Peyer's patch (tissue), 4 donors: ENCODE measurements at regions not wholly inside any gene's neighbourhood (a gene's known extent, or its start where the extent isn't known, plus 50 kb on each side); places are given as distances from the start of the nearest gene placed in this dataset.

Source experiments
- CTCF ChIP-seq, 6 experiments: fragments of 450-650 bp in 4 of 6; fragments of 200-600 bp in 2 of 6; sonication (generic) in 1 of 6; IDR thresholded peaks; one replicate each; pipeline ENCODE4 v1.5.1; 2017 to 2019; ENCODE audit warnings: antibody characterized with exemption in 6 of 6, mild to moderate bottlenecking in 3 of 6, moderate library complexity in 1 of 6
- POLR2A ChIP-seq, 2 donors: fragments of 450-650 bp; IDR thresholded peaks; one replicate each; pipeline ENCODE4 v1.5.1; 2017; ENCODE audit warnings: antibody characterized with exemption in 2 of 2, mild to moderate bottlenecking in 2 of 2, moderate library complexity in 2 of 2

- TF ChIP-seq CTCF (IDR thresholded peaks at IDR 0.05) (no peak), POLR2A (IDR thresholded peaks at IDR 0.05) (no peak)
Observed at GRCh38 chr2:230599853-230600252, 112.8 kb upstream of the CAB39 start.
